Vagina (tissue), 2 donors: ENCODE measurements at regions not wholly inside any gene's neighbourhood (a gene's known extent, or its start where the extent isn't known, plus 50 kb on each side); places are given as distances from the start of the nearest gene placed in this dataset.
"Not testable (repeated sequence)": the region's sequence is repeated elsewhere in the genome, so short reads cannot be mapped to it uniquely, and the experiment has no call there.

ENCODE experiments used
- DNase-seq, 2 donors: peaks; one replicate each; pipeline ENCODE4 v3.0.0-alpha.2; 2017; ENCODE audit errors: extremely low spot score in 2 of 2
- H3K27ac ChIP-seq: fragments of 200-600 bp; sonication (generic); one replicate; pipeline ENCODE4 v1.5.1; 2019
- H3K27me3 ChIP-seq: fragments of 200-600 bp; sonication (generic); one replicate; pipeline ENCODE4 v1.5.1; 2019
- H3K36me3 ChIP-seq, 2 donors: fragments of 200-600 bp; sonication (generic); one replicate each; pipeline ENCODE4 v1.5.1; 2017 to 2019
- H3K4me1 ChIP-seq: fragments of 200-600 bp; sonication (generic); one replicate; pipeline ENCODE4 v1.5.1; 2019
- H3K4me3 ChIP-seq, 2 donors: fragments of 200-600 bp; sonication (generic); 1 replicate in 1 of 2; 2 replicates in 1 of 2; pipeline ENCODE4 v1.5.1; 2016 to 2019
- H3K9me3 ChIP-seq: fragments of 200-600 bp; sonication (generic); one replicate; pipeline ENCODE4 v1.5.1; 2019
- POLR2A ChIP-seq, 2 donors: fragments of 450-650 bp; IDR thresholded peaks; one replicate each; pipeline ENCODE4 v1.6.1; 2017; ENCODE audit warnings: antibody characterized with exemption in 2 of 2, mild to moderate bottlenecking in 2 of 2, moderate library complexity in 2 of 2
- POLR2AphosphoS5 ChIP-seq, 2 donors: sonication (generic); formaldehyde crosslinking; IDR thresholded peaks; one replicate each; pipeline ENCODE4 v1.9.0; 2017; ENCODE audit warnings: antibody characterized with exemption in 2 of 2, mild to moderate bottlenecking in 2 of 2, low read depth in 1 of 2; ENCODE audit not compliant: insufficient read depth in 1 of 2
- intact Hi-C: fragments of 100-400 bp; cut with DNase I; formaldehyde crosslinking; loops from one replicate; pipeline ENCODE4 v1.15.1; 2023
- TF ChIP-seq, protein P1 (sequence below), 3 experiments: fragments of 450-650 bp in 2 of 3; fragments of 200-600 bp in 1 of 3; sonication (generic) in 1 of 3; IDR thresholded peaks; one replicate each; pipeline ENCODE4 v1.5.1; 2017 to 2019; ENCODE audit warnings: antibody characterized with exemption in 3 of 3, mild to moderate bottlenecking in 2 of 3, moderate library complexity in 2 of 3

DNA sequence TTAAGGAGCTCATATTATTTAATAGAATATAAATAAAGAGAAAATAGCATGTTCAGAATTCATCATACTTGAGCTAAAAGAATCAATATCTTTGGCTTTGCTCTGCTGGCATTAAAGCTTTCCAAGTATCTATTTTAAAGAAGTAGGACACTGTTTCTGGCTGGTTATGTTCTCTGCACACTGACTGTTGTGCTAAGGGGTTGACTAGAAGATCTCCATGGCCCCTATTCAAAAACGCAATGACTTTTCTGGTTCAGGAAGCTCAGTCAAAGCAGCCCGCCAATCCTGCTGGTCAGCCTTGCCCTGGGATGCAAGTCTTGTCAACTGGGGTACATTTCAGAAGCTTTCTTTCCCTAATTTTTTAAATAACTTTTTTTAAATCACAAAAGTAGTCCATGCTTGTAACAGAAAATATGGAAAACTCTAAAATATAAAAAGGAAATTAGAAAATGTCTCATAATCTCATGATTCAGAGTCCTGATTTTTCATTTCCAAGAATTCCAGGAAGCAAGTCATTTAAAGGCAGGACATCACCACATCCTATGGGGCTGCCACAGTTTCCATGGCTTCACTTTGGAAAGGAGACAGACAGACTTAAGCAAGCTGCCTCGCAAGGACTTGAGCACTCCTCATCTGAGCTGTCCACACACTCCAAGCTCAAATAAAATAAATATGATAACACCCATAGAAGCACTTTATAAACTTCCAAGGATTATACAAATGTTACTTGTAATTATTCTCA is 195.1 kb downstream of the TXNL1 start:
- no peak for DNase-seq
- intact Hi-C loops: no loop called here
- H3K36me3 ChIP-seq: no peaks in the 10 kb centered on the region
- no peak overlapping the region for H3K4me3 ChIP-seq
- TF ChIP-seq POLR2AphosphoS5 (IDR thresholded peaks at IDR 0.05; ENCODE audit: insufficient read depth in 1 of 2, low read depth in 1 of 2) (no peak), POLR2A (IDR thresholded peaks at IDR 0.05) (no peak)
- TF ChIP-seq, protein P1, sequence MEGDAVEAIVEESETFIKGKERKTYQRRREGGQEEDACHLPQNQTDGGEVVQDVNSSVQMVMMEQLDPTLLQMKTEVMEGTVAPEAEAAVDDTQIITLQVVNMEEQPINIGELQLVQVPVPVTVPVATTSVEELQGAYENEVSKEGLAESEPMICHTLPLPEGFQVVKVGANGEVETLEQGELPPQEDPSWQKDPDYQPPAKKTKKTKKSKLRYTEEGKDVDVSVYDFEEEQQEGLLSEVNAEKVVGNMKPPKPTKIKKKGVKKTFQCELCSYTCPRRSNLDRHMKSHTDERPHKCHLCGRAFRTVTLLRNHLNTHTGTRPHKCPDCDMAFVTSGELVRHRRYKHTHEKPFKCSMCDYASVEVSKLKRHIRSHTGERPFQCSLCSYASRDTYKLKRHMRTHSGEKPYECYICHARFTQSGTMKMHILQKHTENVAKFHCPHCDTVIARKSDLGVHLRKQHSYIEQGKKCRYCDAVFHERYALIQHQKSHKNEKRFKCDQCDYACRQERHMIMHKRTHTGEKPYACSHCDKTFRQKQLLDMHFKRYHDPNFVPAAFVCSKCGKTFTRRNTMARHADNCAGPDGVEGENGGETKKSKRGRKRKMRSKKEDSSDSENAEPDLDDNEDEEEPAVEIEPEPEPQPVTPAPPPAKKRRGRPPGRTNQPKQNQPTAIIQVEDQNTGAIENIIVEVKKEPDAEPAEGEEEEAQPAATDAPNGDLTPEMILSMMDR (IDR thresholded peaks at IDR 0.05): no peak
- H3K4me1 ChIP-seq: no peaks in the 10 kb centered on the region
- no peak overlapping the region for H3K27ac ChIP-seq
- no peaks in the 10 kb centered on the region for H3K27me3 ChIP-seq
- no peaks in the 10 kb centered on the region for H3K9me3 ChIP-seq

DNA sequence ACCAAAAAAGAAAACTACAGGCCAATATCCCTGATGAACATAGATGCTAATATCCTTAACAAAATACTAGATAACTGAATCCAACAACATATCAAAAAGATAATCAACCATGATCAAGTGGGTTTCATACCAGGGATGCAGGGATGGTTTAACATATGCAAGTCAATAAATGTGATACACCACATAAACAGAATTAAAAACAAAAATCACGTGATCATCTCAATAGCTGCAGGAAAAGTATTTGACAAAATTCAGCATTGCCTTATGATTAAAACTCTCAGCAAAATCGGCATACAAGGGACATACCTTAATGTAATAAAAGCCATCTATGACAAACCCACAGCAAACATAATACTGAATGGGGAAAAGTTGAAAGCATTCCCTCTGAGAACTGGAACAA is 199.9 kb downstream of the TXNL1 start:
- intact Hi-C loops, DNase-seq, H3K4me1 ChIP-seq, H3K27ac ChIP-seq, H3K9me3 ChIP-seq, H3K36me3 ChIP-seq, H3K4me3 ChIP-seq, H3K27me3 ChIP-seq: not testable (repeated sequence)

DNA sequence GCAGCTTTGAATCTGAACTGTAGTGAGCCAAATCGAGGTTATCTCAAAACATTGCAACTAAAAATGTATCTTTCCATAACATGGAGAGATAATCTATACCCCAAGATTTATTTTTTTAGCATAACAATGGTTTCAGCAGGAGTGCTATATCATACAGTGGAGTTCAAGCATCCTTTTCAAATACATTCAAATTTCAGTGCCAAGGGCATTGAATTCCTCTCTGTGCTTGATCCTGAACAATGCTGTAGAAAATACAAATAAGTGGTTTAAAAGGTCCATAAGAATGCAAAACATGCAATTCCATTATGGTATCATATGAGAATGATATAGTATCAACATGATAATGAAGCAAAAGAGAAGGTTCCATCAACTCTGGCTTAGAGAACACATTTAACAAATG is 201.7 kb downstream of the TXNL1 start:
- H3K27me3 ChIP-seq: no peaks in the 10 kb centered on the region
- no peaks in the 10 kb centered on the region for H3K4me1 ChIP-seq
- no peaks in the 10 kb centered on the region for H3K9me3 ChIP-seq
- TF ChIP-seq POLR2A (IDR thresholded peaks at IDR 0.05) (no peak), POLR2AphosphoS5 (IDR thresholded peaks at IDR 0.05; ENCODE audit: insufficient read depth in 1 of 2, low read depth in 1 of 2) (no peak)
- TF ChIP-seq, protein P1 (IDR thresholded peaks at IDR 0.05): no peak
- no peak overlapping the region for H3K4me3 ChIP-seq
- intact Hi-C loops: no loop called here
- no peak overlapping the region for H3K27ac ChIP-seq
- no peak for DNase-seq
- no peaks in the 10 kb centered on the region for H3K36me3 ChIP-seq

DNA sequence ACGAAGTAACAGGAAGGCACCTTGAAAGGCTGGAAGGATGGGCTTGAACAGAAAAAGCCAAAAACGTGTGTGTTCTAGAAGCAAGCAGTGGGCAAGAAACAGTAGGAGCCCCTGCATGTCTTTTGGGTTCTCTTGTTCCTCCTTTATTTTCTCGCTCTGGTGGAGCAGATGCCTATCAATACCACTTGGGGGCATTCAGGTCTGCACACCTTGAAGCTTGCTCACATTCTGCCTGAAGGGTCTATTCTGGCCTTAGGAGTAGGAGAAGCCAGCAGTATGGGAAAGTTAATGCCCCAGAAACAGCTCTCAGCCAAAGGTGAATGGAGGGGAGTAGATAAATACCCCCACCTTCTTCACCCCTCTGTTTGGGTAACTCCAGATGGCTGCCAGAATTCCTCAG is 204.5 kb downstream of the TXNL1 start:
- Histone ChIP-seq H3K4me1 (no peaks in the 10 kb centered on the region), H3K9me3 (no peaks in the 10 kb centered on the region), H3K36me3 (no peaks in the 10 kb centered on the region), H3K27me3 (no peaks in the 10 kb centered on the region), H3K4me3 (no peak overlapping the region), H3K27ac (no peak overlapping the region)
- intact Hi-C loops: no loop called here
- TF ChIP-seq POLR2AphosphoS5 (IDR thresholded peaks at IDR 0.05; ENCODE audit: insufficient read depth in 1 of 2, low read depth in 1 of 2) (no peak), POLR2A (IDR thresholded peaks at IDR 0.05) (no peak)
- TF ChIP-seq, protein P1 (IDR thresholded peaks at IDR 0.05): no peak
- no peak for DNase-seq

DNA sequence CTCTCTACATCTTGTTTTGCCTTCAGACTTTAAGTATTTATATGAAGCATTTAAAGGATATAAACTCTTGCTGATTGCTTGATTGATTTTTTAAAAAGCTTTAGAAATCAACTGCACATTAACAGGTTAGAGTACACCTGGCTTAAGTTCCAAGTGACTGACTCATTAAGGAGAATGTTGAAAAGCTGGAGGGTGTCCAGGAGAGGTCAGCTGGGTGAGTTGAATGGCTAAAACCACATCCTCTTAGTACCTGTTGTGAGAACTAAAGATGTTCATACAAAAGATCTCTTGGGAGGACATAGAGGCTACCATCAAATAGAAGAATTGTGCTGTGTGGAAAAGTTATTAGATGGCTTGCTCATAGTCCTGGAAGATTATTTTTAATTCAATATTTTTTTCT is 206.8 kb downstream of the TXNL1 start:
- intact Hi-C loops: no loop called here
- Histone ChIP-seq H3K4me3 (no peak overlapping the region), H3K9me3 (no peaks in the 10 kb centered on the region), H3K36me3 (no peaks in the 10 kb centered on the region), H3K27me3 (no peaks in the 10 kb centered on the region), H3K27ac (no peak overlapping the region), H3K4me1 (no peaks in the 10 kb centered on the region)
- DNase-seq: no peak
- TF ChIP-seq, protein P1 (IDR thresholded peaks at IDR 0.05): no peak
- TF ChIP-seq POLR2AphosphoS5 (IDR thresholded peaks at IDR 0.05; ENCODE audit: insufficient read depth in 1 of 2, low read depth in 1 of 2) (no peak), POLR2A (IDR thresholded peaks at IDR 0.05) (no peak)
